Cardiac muscle cell (in vitro differentiated cells and primary cell): ENCODE measurements at regions not wholly inside any gene's neighbourhood (a gene's known extent, or its start where the extent isn't known, plus 50 kb on each side); places are given as distances from the start of the nearest gene placed in this dataset.
"Not testable (repeated sequence)": the region's sequence is repeated elsewhere in the genome, so short reads cannot be mapped to it uniquely, and the experiment has no call there.

Experiments used
- DNase-seq, 2 donors: peaks; one replicate each; pipeline versions ENCODE4 v3.0.0 to v3.0.0-alpha.2; 2010 to 2017; ENCODE audit warnings: low read depth in 1 of 2, low spot score in 1 of 2
- H3K27ac ChIP-seq: fragments of 200-600 bp; sonication (generic); 2 replicates; pipeline ENCODE4 v1.5.1; 2016
- H3K27me3 ChIP-seq: fragments of 200-600 bp; sonication (generic); 2 replicates; pipeline ENCODE4 v1.6.0; 2016; ENCODE audit warnings: control low read depth
- H3K36me3 ChIP-seq: fragments of 200-600 bp; sonication (generic); 2 replicates; pipeline ENCODE4 v1.5.1; 2016; ENCODE audit warnings: control low read depth
- H3K4me1 ChIP-seq: fragments of 200-600 bp; sonication (generic); 2 replicates; pipeline ENCODE4 v1.8.1; 2017; ENCODE audit warnings: low read depth, mild to moderate bottlenecking, mixed run types
- H3K4me3 ChIP-seq: fragments of 200-600 bp; sonication (generic); 2 replicates; pipeline ENCODE4 v1.5.1; 2016; ENCODE audit warnings: mild to moderate bottlenecking
- H3K9me3 ChIP-seq: fragments of 200-600 bp; sonication (generic); 2 replicates; pipeline ENCODE4 v1.5.1; 2017; ENCODE audit warnings: low read depth, mild to moderate bottlenecking, control low read depth
- TF ChIP-seq, protein P1 (sequence below): IDR thresholded peaks from 2 replicates; pipeline ENCODE4 v1.5.1; 2012; ENCODE audit warnings: low read depth, mild to moderate bottlenecking, low read length

DNA sequence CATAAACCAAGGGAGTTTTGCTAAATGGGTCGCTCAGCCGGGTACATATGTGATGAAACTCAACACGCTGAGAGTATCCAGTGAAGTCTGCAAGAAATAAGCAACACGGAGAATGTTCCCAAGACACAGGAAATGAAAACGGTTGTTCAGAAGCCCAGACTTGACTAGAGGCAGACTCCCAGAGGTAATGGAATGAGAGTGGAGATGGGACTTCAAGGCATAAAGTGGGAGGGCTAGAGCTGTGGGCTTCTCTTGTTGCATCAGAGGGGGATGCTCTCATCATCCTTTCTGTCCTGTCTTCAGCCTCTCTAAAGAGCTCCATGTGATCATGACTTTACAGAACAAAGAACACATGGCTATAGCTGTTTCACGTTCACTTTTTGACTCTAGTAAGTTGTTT lies 88.3 kb downstream of the BAMBI start:
- TF ChIP-seq, protein P1, sequence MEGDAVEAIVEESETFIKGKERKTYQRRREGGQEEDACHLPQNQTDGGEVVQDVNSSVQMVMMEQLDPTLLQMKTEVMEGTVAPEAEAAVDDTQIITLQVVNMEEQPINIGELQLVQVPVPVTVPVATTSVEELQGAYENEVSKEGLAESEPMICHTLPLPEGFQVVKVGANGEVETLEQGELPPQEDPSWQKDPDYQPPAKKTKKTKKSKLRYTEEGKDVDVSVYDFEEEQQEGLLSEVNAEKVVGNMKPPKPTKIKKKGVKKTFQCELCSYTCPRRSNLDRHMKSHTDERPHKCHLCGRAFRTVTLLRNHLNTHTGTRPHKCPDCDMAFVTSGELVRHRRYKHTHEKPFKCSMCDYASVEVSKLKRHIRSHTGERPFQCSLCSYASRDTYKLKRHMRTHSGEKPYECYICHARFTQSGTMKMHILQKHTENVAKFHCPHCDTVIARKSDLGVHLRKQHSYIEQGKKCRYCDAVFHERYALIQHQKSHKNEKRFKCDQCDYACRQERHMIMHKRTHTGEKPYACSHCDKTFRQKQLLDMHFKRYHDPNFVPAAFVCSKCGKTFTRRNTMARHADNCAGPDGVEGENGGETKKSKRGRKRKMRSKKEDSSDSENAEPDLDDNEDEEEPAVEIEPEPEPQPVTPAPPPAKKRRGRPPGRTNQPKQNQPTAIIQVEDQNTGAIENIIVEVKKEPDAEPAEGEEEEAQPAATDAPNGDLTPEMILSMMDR: no peak
- no peaks in the 10 kb centered on the region for H3K9me3 ChIP-seq
- no peak for DNase-seq
- no peak overlapping the region for H3K4me3 ChIP-seq
- peaks cover under 1% of the 10 kb centered on the region for H3K4me1 ChIP-seq
- H3K36me3 ChIP-seq: no peaks in the 10 kb centered on the region
- no peak overlapping the region for H3K27ac ChIP-seq
- H3K27me3 ChIP-seq: no peaks in the 10 kb centered on the region

DNA sequence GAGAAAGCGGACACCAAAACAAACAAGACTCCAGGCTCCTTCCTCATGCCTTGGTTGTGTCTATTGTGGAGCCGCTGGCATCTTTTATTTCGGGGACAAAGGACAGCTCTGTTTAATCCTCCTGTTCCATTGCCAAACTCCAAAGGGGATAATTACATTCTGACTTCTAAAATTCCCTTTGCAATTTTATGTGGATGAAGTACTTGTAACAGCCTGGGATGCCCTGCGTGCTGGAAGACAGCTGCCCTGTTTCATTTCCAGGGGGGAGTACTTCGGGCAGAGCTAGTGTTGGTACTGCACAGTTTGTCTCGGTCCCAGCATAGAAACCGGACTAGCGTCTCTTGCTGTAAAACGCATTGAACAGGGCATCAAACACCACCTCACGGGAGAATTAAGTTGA lies 90.9 kb downstream of the BAMBI start:
- H3K27ac ChIP-seq: no peak overlapping the region
- H3K4me3 ChIP-seq: no peak overlapping the region
- H3K9me3 ChIP-seq: no peaks in the 10 kb centered on the region
- no peaks in the 10 kb centered on the region for H3K36me3 ChIP-seq
- TF ChIP-seq, protein P1: no peak
- H3K27me3 ChIP-seq: no peaks in the 10 kb centered on the region
- no peak for DNase-seq
- H3K4me1 ChIP-seq: no peaks in the 10 kb centered on the region

DNA sequence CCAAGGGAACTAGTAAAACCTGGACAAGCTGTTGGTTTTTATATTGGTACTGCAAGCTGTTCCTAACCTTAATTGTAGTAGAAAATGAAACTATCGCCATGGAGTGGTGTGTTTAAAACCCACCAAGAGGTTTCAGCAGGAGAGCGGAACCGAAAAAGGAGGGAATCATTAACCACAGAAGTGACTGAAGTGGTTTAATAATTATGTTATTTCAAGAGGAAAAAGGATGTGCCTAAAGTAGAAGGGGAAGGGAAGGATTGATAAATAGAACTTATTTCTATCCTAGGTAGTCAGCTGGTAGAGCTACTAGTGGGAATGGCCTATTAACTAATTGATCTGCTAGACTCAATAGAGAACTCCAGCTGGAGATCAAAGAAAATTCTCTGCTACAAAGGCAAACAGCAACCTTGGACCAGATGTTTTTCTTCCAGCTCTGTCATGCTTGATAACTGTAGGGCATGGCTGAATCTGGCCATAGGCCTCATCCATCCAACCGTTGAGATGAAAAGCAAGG lies 91.8 kb downstream of the BAMBI start:
- Histone ChIP-seq H3K27ac (no peak overlapping the region), H3K4me1 (no peaks in the 10 kb centered on the region), H3K4me3 (no peak overlapping the region)

DNA sequence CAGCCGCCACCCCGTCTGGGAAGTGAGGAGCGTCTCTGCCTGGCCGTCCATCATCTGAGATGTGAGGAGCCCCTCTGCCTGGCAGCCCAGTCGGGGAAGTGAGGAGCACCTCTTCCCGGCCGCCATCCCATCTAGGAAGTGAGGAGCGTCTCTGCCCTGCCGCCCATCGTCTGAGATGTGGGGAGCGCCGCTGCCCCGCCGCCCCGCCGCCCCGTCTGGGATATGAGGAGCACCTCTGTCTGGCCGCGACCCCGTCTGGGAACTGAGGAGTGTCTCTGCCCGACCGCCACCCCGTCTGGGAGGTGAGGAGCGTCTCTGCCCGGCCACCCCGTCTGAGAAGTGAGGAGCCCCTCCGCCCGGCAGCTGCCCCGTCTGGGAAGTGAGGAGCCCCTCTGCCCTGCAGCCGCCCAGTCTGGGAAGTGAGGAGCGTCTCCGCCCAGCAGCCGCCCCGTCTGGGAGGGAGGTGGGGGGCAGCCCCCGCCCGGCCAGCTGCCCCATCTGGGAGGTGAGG lies 94.3 kb downstream of the BAMBI start:
- H3K27ac ChIP-seq, H3K9me3 ChIP-seq, DNase-seq, H3K4me3 ChIP-seq, H3K27me3 ChIP-seq, H3K4me1 ChIP-seq, H3K36me3 ChIP-seq: not testable (repeated sequence)

More for the DNA sequence above, 91.8 kb downstream of the BAMBI start:
- Histone ChIP-seq H3K27me3 (no peaks in the 10 kb centered on the region), H3K9me3 (no peaks in the 10 kb centered on the region), H3K36me3 (no peaks in the 10 kb centered on the region)
- DNase-seq: no peak
- TF ChIP-seq, protein P1: no peak

DNA sequence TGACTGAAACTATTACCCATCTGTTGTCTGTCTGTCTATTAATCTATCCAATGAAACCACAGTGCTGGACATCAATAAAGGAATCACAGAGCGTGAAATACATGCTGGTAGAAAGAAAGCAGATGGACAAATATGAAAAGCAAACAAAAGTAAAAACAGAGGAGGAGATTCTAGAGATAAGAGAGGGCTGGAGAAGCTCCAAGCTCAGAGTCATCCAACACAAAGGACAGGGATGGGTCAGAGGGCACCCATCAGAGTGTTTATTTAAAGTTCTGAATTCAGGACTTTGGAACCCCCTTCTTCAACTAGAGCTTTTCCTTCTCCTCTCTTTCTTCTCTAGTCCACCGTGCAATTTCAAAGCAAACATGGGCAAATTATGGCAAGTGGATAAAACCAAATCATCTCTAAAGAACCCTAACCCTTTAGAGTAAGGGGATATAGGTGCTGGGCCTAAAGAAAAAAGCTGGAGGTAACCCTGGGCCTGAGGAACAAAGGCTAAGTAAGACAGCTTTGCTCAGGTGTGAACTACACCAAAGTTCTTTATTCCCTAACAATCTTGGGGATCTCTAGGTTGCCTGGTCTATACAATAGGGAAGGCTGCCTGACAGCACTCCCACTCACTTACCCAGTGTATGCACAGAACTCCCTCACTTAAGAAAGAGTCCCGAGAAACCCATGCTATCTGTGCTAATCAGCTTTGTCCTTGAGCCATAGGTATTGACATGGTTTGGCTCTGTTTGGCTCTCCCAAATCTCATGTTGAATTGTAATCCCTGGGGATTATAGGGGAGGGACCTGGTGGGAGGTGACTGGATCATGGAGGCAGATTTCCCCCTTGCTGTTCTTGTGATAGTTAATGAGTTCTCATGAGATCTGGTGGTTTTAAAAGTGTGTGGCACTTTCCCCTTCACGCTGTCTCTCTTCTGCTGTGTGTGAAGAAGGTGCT lies 97.0 kb downstream of the BAMBI start:
- Histone ChIP-seq H3K27me3 (no peaks in the 10 kb centered on the region), H3K4me1 (no peaks in the 10 kb centered on the region), H3K4me3 (no peak overlapping the region), H3K36me3 (no peaks in the 10 kb centered on the region), H3K9me3 (no peaks in the 10 kb centered on the region), H3K27ac (no peak overlapping the region)
- no peak for DNase-seq
- TF ChIP-seq, protein P1: no peak

DNA sequence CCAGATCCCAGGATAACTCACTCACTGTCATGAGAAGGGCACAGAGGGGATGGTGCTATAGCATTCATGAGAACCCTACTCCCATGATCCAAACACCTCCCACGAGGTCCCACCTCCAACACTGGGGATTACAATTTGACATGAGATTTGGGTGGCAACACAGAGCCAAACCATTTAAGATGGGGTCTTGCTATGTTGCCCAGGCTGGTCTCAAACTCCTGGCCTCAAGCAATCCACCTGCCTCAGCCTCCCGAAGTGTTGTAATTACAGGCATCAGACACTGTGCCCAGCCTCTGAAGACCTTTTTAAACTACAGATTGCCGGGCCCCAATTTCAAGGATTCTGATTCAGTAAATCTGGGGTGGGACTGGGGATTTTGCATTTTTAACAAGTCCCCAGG lies 98.5 kb downstream of the BAMBI start:
- H3K27me3 ChIP-seq: no peaks in the 10 kb centered on the region
- no peak for DNase-seq
- H3K36me3 ChIP-seq: no peaks in the 10 kb centered on the region
- H3K27ac ChIP-seq: no peak overlapping the region
- H3K9me3 ChIP-seq: no peaks in the 10 kb centered on the region
- TF ChIP-seq, protein P1: no peak
- H3K4me3 ChIP-seq: no peak overlapping the region
- no peaks in the 10 kb centered on the region for H3K4me1 ChIP-seq
